ENCODE measurements at regions not wholly inside any gene's neighbourhood (a gene's known extent, or its start where the extent isn't known, plus 50 kb on each side); places are given as distances from the start of the nearest gene placed in this dataset.
"Not testable (repeated sequence)": the region's sequence is repeated elsewhere in the genome, so short reads cannot be mapped to it uniquely, and the experiment has no call there.

- H3K27me3 ChIP-seq = no peaks in the 10 kb centered on the region
- H3K27ac ChIP-seq = no peak overlapping the region
- no peaks in the 10 kb centered on the region for H3K36me3 ChIP-seq
- H3K4me3 ChIP-seq = no peak overlapping the region
- no peaks in the 10 kb centered on the region for H3K4me1 ChIP-seq
- no peak for TF ChIP-seq CTCF (IDR thresholded peaks at IDR 0.05)
- DNase-seq (no peak), ATAC-seq (no peak)
- H3K9me3 ChIP-seq = no peaks in the 10 kb centered on the region
- intact Hi-C loops (cut with DNase I) = no loop called here
These were observed 674.9 kb upstream of the C16orf82 start for GRCh38 chr16:26391833-26392232.

- Histone ChIP-seq H3K4me3 (no peak overlapping the region), H3K4me1 (no peaks in the 10 kb centered on the region), H3K9me3 (no peaks in the 10 kb centered on the region), H3K27ac (no peak overlapping the region), H3K36me3 (no peaks in the 10 kb centered on the region), H3K27me3 (no peaks in the 10 kb centered on the region)
- DNase-seq (no peak), ATAC-seq (no peak)
- intact Hi-C loops (cut with DNase I) = no loop called here
- no peak for TF ChIP-seq CTCF (IDR thresholded peaks at IDR 0.05)
These were observed 672.3 kb upstream of the C16orf82 start for GRCh38 chr16:26394409-26394808.

- Histone ChIP-seq H3K4me1 (no peaks in the 10 kb centered on the region), H3K9me3 (no peaks in the 10 kb centered on the region), H3K27me3 (no peaks in the 10 kb centered on the region), H3K36me3 (no peaks in the 10 kb centered on the region), H3K27ac (no peak overlapping the region), H3K4me3 (no peak overlapping the region)
- intact Hi-C loops (cut with DNase I) = no loop called here
- ATAC-seq (no peak), DNase-seq (no peak)
- no peak for TF ChIP-seq CTCF (IDR thresholded peaks at IDR 0.05)
These were observed 671.0 kb upstream of the C16orf82 start for GRCh38 chr16:26395700-26396099.

GRCh38 chr16:26396511-26397235, 670.1 kb upstream of the C16orf82 start:
- Histone ChIP-seq H3K4me1 (no peaks in the 10 kb centered on the region), H3K4me3 (no peak overlapping the region), H3K36me3 (no peaks in the 10 kb centered on the region), H3K27ac (no peak overlapping the region), H3K27me3 (no peaks in the 10 kb centered on the region), H3K9me3 (no peaks in the 10 kb centered on the region)
- TF ChIP-seq CTCF (IDR thresholded peaks at IDR 0.05) = no peak
- DNase-seq = no peak
- intact Hi-C loops (cut with DNase I) = no loop called here
- no peak for ATAC-seq

- no peaks in the 10 kb centered on the region for H3K4me1 ChIP-seq
- no peak overlapping the region for H3K27ac ChIP-seq
- H3K9me3 ChIP-seq = no peaks in the 10 kb centered on the region
- H3K27me3 ChIP-seq = no peaks in the 10 kb centered on the region
- H3K4me3 ChIP-seq = no peak overlapping the region
- no peak for ATAC-seq
- no peak for TF ChIP-seq CTCF (IDR thresholded peaks at IDR 0.05)
- no peaks in the 10 kb centered on the region for H3K36me3 ChIP-seq
- DNase-seq = no peak
- intact Hi-C loops (cut with DNase I) = no loop called here
These were observed 652.9 kb upstream of the C16orf82 start for GRCh38 chr16:26413780-26414179.

GRCh38 chr16:26419458-26419857, 647.3 kb upstream of the C16orf82 start:
- DNase-seq; H3K4me3 ChIP-seq; H3K36me3 ChIP-seq; intact Hi-C loops (cut with DNase I); H3K27ac ChIP-seq; ATAC-seq; H3K9me3 ChIP-seq; H3K27me3 ChIP-seq; H3K4me1 ChIP-seq: not testable (repeated sequence)

Data from upper lobe of right lung (tissue), 1 donor.